ENCODE measurements at regions not wholly inside any gene's neighbourhood (a gene's known extent, or its start where the extent isn't known, plus 50 kb on each side); places are given as distances from the start of the nearest gene placed in this dataset.

- Histone ChIP-seq H2BK5ac (ENCODE audit: low read depth, low read length, poor library complexity, severe bottlenecking) (no peak overlapping the region), H3K9me3 (ENCODE audit: control insufficient read depth, insufficient read depth, low read length) (no peaks in the 10 kb centered on the region), H2AK5ac (ENCODE audit: low read depth, low read length) (no peak overlapping the region), H2BK15ac (ENCODE audit: low read depth, low read length) (no peak overlapping the region), H2BK20ac (ENCODE audit: low read depth, low read length) (no peak overlapping the region), H3K56ac (ENCODE audit: extremely low read depth, insufficient read depth, low read length) (no peak overlapping the region), H3K4me2 (ENCODE audit: low read depth, low read length) (no peak overlapping the region), H4K8ac (ENCODE audit: low read depth in 2 of 2, low read length in 2 of 2) (no peak overlapping the region), H3K36me3 (ENCODE audit: control insufficient read depth, insufficient read depth, low read length) (peaks cover 2% of the 10 kb centered on the region; the same call in 1 of the 2 replicates), H3K9me1 (ENCODE audit: insufficient read depth, low read length) (peaks cover 8% of the 10 kb centered on the region), H4K5ac (ENCODE audit: low read depth, low read length) (0 out of 2 replicates have a peak overlapping the region, but pooled peaks have one; percentile 10), H3K27ac (ENCODE audit: insufficient read depth, low read length) (no peak overlapping the region), H3K9ac (ENCODE audit: low read depth, low read length) (no peak overlapping the region), H2BK120ac (ENCODE audit: low read depth, low read length) (no peak overlapping the region), H3K18ac (ENCODE audit: low read depth, low read length) (no peak overlapping the region; the same call in 1 of the 2 replicates), H2AK9ac (replicated peaks; ENCODE audit: low read depth, low read length, poor library complexity) (no peak overlapping the region), H3K4me1 (ENCODE audit: control insufficient read depth, insufficient read depth, low read length) (peaks cover 14% of the 10 kb centered on the region), H3K14ac (replicated peaks; ENCODE audit: low read depth, low read length) (no peak overlapping the region), H2AFZ (replicated peaks; ENCODE audit: low read length, poor library complexity) (no peak overlapping the region), H3K79me1 (ENCODE audit: low read depth in 1 of 2, low read length in 2 of 2) (peaks cover 0 to 3% of the 10 kb centered on the region in 2 experiments; a peak in 1 of 4 replicates), H3K27me3 (ENCODE audit: control insufficient read depth, insufficient read depth, low read length) (no peaks in the 10 kb centered on the region), H3K4ac (ENCODE audit: low read depth, low read length) (peak overlapping the region; percentile 12), H3K23ac (ENCODE audit: low read depth, low read length) (no peak overlapping the region), H4K20me1 (ENCODE audit: insufficient read depth, low read length) (no peaks in the 10 kb centered on the region), H3K4me3 (ENCODE audit: insufficient read depth, low read depth, low read length) (no peak overlapping the region), H4K91ac (ENCODE audit: insufficient read depth, low read depth, low read length) (no peak overlapping the region)
- DNase-seq = no peak
- ChIA-PET POLR2A (ENCODE audit: unreplicated experiment) (no interaction called here), CTCF (no interaction called here)
- WGBS, 2 experiments (ENCODE audit: extremely low coverage in 2 of 2, insufficient read length in 1 of 2) = no CpG with 5 or more reads among the region's 2 CpGs
- dilution Hi-C loops (cut with HindIII; ENCODE audit: low sequenced_read_pairs, unreplicated experiment) (no loop called here), intact Hi-C loops (cut with micrococcal nuclease) (loop anchor here (10.0 kb wide), 1 partner anchor 87 kb away; no protein-coding TSS in a partner anchor), in situ Hi-C loops (cut with MboI; ENCODE audit: low sequenced_read_pairs) (loop anchor here (10.0 kb wide), 1 partner anchor 57 kb away; no protein-coding TSS in a partner anchor)
- no peak for TF ChIP-seq USF2 (IDR thresholded peaks at IDR 0.05; ENCODE audit: low read depth, low read length)
- no peak for TF ChIP-seq RCOR1 (IDR thresholded peaks at IDR 0.05; ENCODE audit: insufficient replicate concordance, low read length)
- no peak for TF ChIP-seq BHLHE40 (IDR thresholded peaks at IDR 0.05; ENCODE audit: low read depth, low read length)
- no peak for TF ChIP-seq ELK1 (IDR thresholded peaks at IDR 0.05; ENCODE audit: borderline replicate concordance, low read depth, low read length)
- no peak for TF ChIP-seq RAD21 (IDR thresholded peaks at IDR 0.05; ENCODE audit: low read length)
- no peak for TF ChIP-seq FOS (IDR thresholded peaks at IDR 0.05; ENCODE audit: low read depth, low read length)
- TF ChIP-seq MXI1 (IDR thresholded peaks at IDR 0.05; ENCODE audit: borderline replicate concordance, low read depth, low read length) = no peak
- no peak for ATAC-seq (ENCODE audit: low read depth)
- no TSS peak for BruUV-seq (replicated peaks)
Measured at GRCh38 chr18:23352042-23352441, 101.0 kb upstream of the RIOK3 start.

Measured in IMR-90 (cell line).